Activated CD4-positive, alpha-beta memory T cell treated with anti-CD3 and anti-CD28 coated beads, Interleukin-2, amount 10 ng/mL, durations not matched to agents 7 days and 5 days (primary cell): ENCODE measurements at regions not wholly inside any gene's neighbourhood (a gene's known extent, or its start where the extent isn't known, plus 50 kb on each side); places are given as distances from the start of the nearest gene placed in this dataset.
"Not testable (repeated sequence)": the region's sequence is repeated elsewhere in the genome, so short reads cannot be mapped to it uniquely, and the experiment has no call there.

Source experiments
- CTCF ChIA-PET: fragments of 350-600 bp; sonication (Branson Sonifier 250); formaldehyde crosslinking; loops from one replicate; lab custom pipeline; 2021; ENCODE audit warnings: antibody characterized with exemption, inconsistent platforms; lab: Charles Lee
- POLR2A ChIA-PET: fragments of 350-600 bp; sonication (Branson Sonifier 250); formaldehyde crosslinking; loops from one replicate; lab custom pipeline; 2021; ENCODE audit warnings: antibody characterized with exemption; lab: Charles Lee
- DNase-seq: peaks from one replicate; pipeline ENCODE4 v3.0.0-alpha.2; 2020
- H3K27ac Mint-ChIP-seq: one replicate; pipeline ENCODE4 v1.8.0; 2021; ENCODE audit warnings: mild to moderate bottlenecking, mixed read lengths
- H3K27me3 Mint-ChIP-seq: one replicate; pipeline ENCODE4 v1.8.0; 2021; ENCODE audit warnings: mixed read lengths
- H3K36me3 Mint-ChIP-seq: one replicate; pipeline ENCODE4 v1.8.0; 2021; ENCODE audit warnings: low read depth, mixed read lengths
- H3K4me1 Mint-ChIP-seq: one replicate; pipeline ENCODE4 v1.8.0; 2021; ENCODE audit warnings: mixed read lengths
- H3K4me3 Mint-ChIP-seq: one replicate; pipeline ENCODE4 v1.8.0; 2021; ENCODE audit warnings: mild to moderate bottlenecking, mixed read lengths
- H3K9me3 Mint-ChIP-seq: one replicate; pipeline ENCODE4 v1.8.0; 2021; ENCODE audit warnings: mixed read lengths

DNA sequence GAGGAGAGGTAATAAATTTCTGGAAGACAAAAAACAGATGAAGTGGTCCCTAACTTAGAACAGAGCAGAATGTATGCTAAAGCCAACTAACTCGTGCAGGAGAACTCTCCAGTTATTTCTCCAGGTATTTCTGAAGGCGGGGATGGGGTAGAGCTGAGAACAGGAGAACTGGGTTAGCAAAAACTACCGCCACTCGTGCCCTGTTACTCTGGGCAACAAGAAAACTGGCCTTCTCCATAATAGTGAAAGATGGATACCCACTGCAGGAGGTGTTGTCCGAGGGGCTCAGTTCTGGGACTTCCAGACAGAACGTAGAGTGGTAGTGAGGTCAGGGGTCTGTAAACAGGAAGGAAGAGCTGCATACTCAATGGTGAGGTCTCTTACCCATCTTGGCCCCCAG lies 187.3 kb upstream of the FRMD6 start:
- no peak overlapping the region for H3K4me3 Mint-ChIP-seq
- no peaks in the 10 kb centered on the region for H3K36me3 Mint-ChIP-seq
- H3K9me3 Mint-ChIP-seq: no peaks in the 10 kb centered on the region
- POLR2A ChIA-PET: no interaction called here
- no peak for DNase-seq
- no peaks in the 10 kb centered on the region for H3K27me3 Mint-ChIP-seq
- H3K27ac Mint-ChIP-seq: no peak overlapping the region
- no peaks in the 10 kb centered on the region for H3K4me1 Mint-ChIP-seq
- CTCF ChIA-PET: no interaction called here

DNA sequence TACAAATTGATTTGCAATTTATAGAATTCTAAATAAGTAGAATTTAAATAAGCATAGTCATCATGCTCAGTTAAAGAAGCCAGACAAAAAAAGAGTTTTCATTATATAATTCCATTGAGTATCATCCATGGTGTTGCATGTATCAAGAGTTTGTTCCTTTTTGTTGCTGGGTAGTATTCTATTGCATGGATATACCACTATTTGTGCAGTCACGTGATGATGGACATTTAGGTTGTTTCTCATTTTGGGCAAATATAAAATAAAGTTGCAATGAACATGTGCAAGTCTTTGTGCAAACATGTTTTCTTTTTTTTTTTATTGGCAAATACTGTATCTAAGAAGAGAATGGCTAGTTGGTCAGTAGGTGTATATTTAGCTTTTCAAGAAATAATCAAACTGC lies 186.2 kb upstream of the FRMD6 start:
- H3K27me3 Mint-ChIP-seq: no peaks in the 10 kb centered on the region
- POLR2A ChIA-PET: no interaction called here
- no peaks in the 10 kb centered on the region for H3K36me3 Mint-ChIP-seq
- no peaks in the 10 kb centered on the region for H3K9me3 Mint-ChIP-seq
- H3K27ac Mint-ChIP-seq: no peak overlapping the region
- DNase-seq: no peak
- no peaks in the 10 kb centered on the region for H3K4me1 Mint-ChIP-seq
- CTCF ChIA-PET: no interaction called here
- H3K4me3 Mint-ChIP-seq: no peak overlapping the region

DNA sequence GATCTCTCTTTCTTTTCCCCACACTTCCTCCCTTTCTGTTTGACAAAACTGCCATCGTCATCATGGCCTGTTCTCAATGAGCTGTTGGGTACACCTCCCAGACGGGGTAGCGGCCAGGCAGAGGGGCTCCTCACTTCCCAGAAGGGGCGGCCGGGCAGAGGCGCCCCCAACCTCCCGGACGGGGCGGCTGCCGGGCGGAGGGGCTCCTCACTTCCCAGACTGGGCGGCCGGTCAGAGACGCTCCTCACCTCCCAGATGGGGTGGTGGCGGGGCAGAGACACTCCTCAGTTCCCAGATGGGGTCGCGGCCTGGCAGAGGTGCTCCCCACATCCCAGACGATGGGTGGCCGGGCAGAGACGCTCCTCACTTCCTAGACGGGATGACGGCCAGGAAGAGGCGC lies 184.3 kb upstream of the FRMD6 start:
- POLR2A ChIA-PET, DNase-seq, H3K27me3 Mint-ChIP-seq, CTCF ChIA-PET, H3K4me3 Mint-ChIP-seq, H3K36me3 Mint-ChIP-seq, H3K4me1 Mint-ChIP-seq, H3K27ac Mint-ChIP-seq, H3K9me3 Mint-ChIP-seq: not testable (repeated sequence)

DNA sequence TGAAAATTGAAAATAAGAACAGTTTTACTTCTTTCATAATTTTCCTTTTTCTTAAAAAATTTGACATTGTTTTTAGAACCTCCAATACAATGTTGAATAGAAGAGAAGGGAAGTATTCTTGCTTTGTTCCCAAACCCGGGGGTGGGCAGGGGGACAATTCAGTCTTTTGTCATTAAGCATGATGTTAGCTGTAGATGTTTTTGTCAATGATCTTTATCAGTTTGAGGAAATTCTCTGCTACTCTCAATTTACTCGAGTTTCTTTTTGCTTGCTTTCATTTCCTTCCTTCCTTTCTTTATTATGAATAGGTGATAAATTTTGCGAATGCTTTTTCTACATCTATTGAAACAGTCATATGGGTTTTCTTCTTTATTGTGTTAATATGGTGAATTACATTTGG lies 183.2 kb upstream of the FRMD6 start:
- Mint-ChIP-seq H3K27me3 (no peaks in the 10 kb centered on the region), H3K36me3 (no peaks in the 10 kb centered on the region), H3K9me3 (no peaks in the 10 kb centered on the region), H3K4me1 (no peaks in the 10 kb centered on the region), H3K4me3 (no peak overlapping the region), H3K27ac (no peak overlapping the region)
- DNase-seq: no peak
- ChIA-PET POLR2A (no interaction called here), CTCF (no interaction called here)

DNA sequence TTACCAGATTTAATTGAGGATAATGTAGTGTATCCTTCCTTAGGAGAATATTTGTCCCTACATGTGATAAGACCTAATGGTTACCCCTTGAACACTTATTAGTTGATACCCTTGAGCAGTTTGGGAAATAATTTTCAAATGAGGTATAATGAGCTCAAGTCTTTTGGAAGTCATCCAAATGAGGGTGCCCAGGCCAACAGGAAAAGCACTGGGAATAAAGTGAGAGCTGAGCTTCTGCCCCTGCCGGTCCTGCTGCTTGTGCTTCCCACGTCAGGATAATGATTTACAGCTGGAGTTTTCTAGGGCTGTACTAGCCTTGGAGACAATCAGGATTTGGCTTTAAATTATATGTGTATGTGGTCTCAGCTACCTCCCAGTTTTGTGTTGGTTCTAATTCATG lies 178.8 kb upstream of the FRMD6 start:
- no peaks in the 10 kb centered on the region for H3K4me1 Mint-ChIP-seq
- peaks cover 11% of the 10 kb centered on the region for H3K27me3 Mint-ChIP-seq
- no peak for DNase-seq
- H3K36me3 Mint-ChIP-seq: no peaks in the 10 kb centered on the region
- no peak overlapping the region for H3K4me3 Mint-ChIP-seq
- no peaks in the 10 kb centered on the region for H3K9me3 Mint-ChIP-seq
- POLR2A ChIA-PET: no interaction called here
- CTCF ChIA-PET: no interaction called here
- no peak overlapping the region for H3K27ac Mint-ChIP-seq

DNA sequence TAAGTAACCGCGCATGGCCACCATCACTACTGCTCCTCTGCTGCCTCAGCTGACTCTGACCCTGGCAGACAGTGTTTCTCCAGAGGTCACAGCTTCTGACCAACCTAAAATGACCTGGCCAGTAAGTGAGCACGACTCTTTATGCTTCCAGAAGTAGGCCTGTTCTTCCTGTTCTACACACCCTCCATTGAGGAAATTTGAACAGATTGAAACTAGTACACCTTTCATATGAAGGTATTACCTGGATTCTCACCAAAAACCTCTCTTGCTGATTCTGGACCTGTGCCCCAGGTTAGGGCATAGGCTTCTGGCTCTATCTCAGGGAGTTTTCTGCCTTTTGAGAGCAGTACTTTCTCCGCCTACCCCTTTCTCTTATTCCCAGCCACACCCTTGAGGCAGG lies 178.4 kb upstream of the FRMD6 start:
- peaks cover 11% of the 10 kb centered on the region for H3K27me3 Mint-ChIP-seq
- ChIA-PET POLR2A (no interaction called here), CTCF (no interaction called here)
- DNase-seq: no peak
- no peaks in the 10 kb centered on the region for H3K36me3 Mint-ChIP-seq
- no peaks in the 10 kb centered on the region for H3K4me1 Mint-ChIP-seq
- no peaks in the 10 kb centered on the region for H3K9me3 Mint-ChIP-seq
- no peak overlapping the region for H3K4me3 Mint-ChIP-seq
- no peak overlapping the region for H3K27ac Mint-ChIP-seq

DNA sequence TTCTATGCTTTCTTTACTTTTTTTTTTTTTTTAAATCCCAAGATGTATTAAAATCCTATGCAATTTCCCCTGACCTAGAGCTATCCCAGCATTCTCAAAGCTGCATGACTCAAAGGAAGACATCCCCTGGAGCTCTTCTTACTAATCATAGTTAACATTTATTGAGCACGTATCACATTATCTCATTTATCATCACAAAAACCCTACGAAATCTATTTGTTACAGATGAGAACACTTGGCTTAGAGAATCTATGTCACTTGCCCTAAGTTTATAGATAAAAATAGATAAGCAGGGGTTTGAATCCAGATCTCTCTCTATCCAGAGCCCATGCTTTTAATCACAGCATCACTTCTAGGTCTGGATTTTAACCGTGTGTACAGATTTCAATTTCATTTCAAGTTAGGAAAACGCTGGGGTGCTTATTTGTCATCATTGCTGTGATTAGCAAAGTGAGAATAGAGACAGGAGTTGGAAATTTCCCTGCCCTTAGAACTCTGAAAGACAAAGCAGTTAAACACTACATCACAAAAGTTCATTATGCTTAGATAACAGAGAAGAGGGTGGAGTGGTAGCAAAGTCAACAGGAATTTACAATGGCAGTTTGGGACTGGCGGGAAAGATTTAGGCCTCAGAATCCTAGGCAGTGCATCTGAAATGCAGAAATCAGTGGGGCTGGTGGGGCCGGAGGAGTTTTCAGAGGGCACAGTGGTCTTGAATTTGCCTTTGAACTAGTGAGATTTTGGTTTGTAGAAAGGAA lies 177.7 kb upstream of the FRMD6 start:
- Mint-ChIP-seq H3K9me3 (no peaks in the 10 kb centered on the region), H3K4me3 (no peak overlapping the region), H3K4me1 (no peaks in the 10 kb centered on the region), H3K36me3 (no peaks in the 10 kb centered on the region), H3K27me3 (peaks cover 11% of the 10 kb centered on the region), H3K27ac (no peak overlapping the region)
- POLR2A ChIA-PET: no interaction called here
- CTCF ChIA-PET: no interaction called here
- DNase-seq: no peak

DNA sequence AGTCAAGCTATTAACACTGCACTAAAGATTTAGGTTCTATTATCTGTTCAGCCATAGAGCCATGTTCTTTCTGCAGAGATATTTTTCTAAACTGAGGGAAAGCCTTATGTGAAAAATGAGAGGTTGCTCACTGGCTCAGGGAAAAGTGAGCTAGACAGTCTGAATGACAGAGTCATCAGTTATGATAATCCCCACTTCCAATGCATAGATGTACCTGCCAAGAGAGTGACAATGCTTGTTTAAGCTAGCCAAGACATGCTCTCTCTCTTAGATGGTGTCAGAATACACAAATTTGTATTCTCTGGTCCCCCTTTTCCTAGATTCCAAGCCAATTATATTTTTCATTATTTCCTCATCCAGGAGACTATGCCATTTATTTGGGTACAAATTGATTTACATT lies 176.9 kb upstream of the FRMD6 start:
- H3K9me3 Mint-ChIP-seq: no peaks in the 10 kb centered on the region
- peaks cover 11% of the 10 kb centered on the region for H3K27me3 Mint-ChIP-seq
- ChIA-PET POLR2A (no interaction called here), CTCF (no interaction called here)
- no peak for DNase-seq
- no peak overlapping the region for H3K27ac Mint-ChIP-seq
- H3K4me1 Mint-ChIP-seq: no peaks in the 10 kb centered on the region
- no peaks in the 10 kb centered on the region for H3K36me3 Mint-ChIP-seq
- H3K4me3 Mint-ChIP-seq: no peak overlapping the region

DNA sequence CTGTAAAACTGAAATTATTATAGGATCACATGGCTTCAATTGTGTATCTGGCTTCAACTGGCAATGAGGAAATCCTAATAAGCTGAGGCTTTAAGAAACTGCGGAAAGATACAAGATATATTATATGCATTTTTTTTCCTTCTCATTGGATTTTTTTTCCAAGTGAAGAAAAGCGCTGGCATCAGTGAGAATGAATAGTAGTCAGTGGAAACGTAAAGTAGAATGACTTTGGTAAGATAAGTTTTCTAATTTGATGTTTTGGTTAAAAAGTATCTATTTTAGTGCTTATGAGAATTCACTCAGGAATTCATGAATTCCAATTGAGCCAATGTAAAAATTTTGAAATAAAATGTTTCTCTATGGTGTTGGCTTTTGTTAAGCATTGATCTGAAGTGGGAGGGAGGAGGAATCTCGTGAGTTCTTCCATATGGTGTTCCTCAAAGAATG lies 173.5 kb upstream of the FRMD6 start:
- Mint-ChIP-seq H3K27ac (no peak overlapping the region), H3K4me1 (no peaks in the 10 kb centered on the region), H3K9me3 (no peaks in the 10 kb centered on the region), H3K4me3 (no peak overlapping the region), H3K27me3 (peaks cover 11% of the 10 kb centered on the region), H3K36me3 (no peaks in the 10 kb centered on the region)
- no peak for DNase-seq
- CTCF ChIA-PET: no interaction called here
- POLR2A ChIA-PET: no interaction called here

DNA sequence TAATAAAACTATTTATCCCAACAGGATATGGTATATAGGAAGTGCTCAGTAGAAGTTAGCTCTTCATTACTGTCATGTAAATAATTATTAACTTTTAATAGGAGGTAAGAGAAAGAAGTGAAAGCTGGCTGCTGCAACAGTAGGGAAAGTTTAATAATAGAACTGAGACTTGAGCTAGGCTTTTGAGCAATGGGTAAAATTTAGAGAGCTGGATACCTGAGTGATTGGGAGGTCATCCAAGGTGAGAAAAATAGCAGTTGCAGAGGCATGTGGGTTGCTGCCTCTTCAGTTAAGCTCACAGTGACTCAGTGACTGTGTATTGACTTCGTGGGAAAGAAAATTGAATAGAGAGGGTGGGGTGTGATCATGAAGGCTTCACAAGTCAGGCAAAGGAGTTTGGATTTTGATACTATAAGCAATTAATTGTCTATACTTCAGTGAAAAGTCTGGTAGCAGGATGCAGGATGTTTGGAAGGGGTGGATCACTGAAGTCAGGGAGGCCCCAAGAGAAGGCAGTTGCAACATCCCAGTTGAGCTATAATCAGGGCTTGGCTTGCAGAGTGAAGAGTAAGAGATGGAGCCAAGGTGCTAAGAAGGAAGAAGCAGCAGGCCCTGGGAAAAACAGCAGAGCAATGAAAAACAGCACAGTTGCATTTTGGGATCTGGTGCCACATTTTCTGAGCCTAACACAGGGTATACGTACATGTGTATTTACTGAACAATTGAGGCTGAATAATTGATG lies 172.0 kb upstream of the FRMD6 start:
- H3K27ac Mint-ChIP-seq: no peak overlapping the region
- no peaks in the 10 kb centered on the region for H3K36me3 Mint-ChIP-seq
- ChIA-PET POLR2A (no interaction called here), CTCF (no interaction called here)
- H3K4me1 Mint-ChIP-seq: no peaks in the 10 kb centered on the region
- H3K27me3 Mint-ChIP-seq: peaks cover 7% of the 10 kb centered on the region
- H3K9me3 Mint-ChIP-seq: no peaks in the 10 kb centered on the region
- no peak for DNase-seq
- H3K4me3 Mint-ChIP-seq: no peak overlapping the region

DNA sequence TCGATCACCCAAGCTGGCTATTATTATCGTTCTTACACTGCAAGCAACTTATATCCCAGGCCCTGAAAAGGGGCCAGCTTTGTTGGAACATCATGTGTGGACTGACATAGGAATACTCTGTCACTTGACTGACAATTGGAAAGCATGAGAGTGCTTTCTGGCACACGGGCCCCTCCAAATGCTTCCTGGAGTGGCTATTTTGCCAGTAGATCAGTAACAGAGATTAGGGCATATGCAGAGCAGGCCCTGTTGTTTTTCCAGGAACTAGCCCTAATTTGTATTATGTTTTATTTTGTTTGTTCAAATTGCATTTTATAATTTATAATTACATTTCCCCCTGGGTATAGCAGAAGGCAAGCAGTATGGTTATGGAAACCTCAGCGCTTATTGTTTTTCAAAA lies 170.1 kb upstream of the FRMD6 start:
- ChIA-PET CTCF (no interaction called here), POLR2A (no interaction called here)
- DNase-seq: no peak
- Mint-ChIP-seq H3K9me3 (no peaks in the 10 kb centered on the region), H3K27me3 (peaks cover 4% of the 10 kb centered on the region), H3K4me3 (no peak overlapping the region), H3K36me3 (no peaks in the 10 kb centered on the region), H3K27ac (no peak overlapping the region), H3K4me1 (no peaks in the 10 kb centered on the region)

DNA sequence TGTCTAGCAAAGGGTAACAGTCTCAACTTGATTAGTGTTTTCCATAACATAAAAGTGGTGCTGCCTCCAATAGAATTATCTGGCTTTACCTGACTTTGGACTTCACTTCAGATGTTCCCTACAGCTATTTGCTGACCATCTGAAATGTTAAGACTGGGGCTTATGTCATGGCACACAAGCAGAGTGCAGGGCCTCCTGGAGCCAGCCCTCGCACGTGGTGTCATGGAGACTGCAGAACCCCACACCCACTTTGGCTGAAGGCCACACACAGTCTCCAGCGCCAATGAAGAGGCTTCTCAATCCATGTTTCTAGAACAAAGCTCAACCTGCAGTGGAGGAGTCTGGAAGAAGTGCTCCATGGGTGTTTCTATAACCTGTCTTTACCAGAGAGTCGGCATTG lies 169.6 kb upstream of the FRMD6 start:
- Mint-ChIP-seq H3K27me3 (no peaks in the 10 kb centered on the region), H3K4me3 (no peak overlapping the region), H3K4me1 (no peaks in the 10 kb centered on the region), H3K9me3 (no peaks in the 10 kb centered on the region), H3K27ac (no peak overlapping the region), H3K36me3 (no peaks in the 10 kb centered on the region)
- ChIA-PET POLR2A (no interaction called here), CTCF (no interaction called here)
- no peak for DNase-seq

DNA sequence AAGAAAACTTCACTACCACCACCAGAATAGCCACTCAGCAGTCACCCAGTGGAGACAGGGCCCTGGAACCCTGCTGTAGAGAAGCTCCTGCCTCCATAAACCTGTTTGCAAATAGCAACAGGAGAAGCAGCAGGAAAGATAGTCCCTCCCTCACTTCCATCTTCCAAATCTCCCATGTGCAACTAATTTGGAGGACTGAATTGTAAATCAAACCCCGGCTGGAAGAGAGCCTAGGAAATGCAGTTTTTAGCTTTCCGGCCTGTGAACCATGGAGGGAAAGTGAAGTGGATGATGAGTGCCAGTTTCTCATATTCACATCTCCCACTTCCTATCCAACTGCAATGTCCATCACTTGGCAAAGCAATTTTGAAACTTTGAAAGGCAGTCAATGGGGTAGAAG lies 167.2 kb upstream of the FRMD6 start:
- Mint-ChIP-seq H3K27ac (no peak overlapping the region), H3K4me1 (no peaks in the 10 kb centered on the region), H3K27me3 (peaks cover 3% of the 10 kb centered on the region), H3K36me3 (no peaks in the 10 kb centered on the region), H3K9me3 (no peaks in the 10 kb centered on the region), H3K4me3 (no peak overlapping the region)
- ChIA-PET CTCF (no interaction called here), POLR2A (no interaction called here)
- DNase-seq: no peak

DNA sequence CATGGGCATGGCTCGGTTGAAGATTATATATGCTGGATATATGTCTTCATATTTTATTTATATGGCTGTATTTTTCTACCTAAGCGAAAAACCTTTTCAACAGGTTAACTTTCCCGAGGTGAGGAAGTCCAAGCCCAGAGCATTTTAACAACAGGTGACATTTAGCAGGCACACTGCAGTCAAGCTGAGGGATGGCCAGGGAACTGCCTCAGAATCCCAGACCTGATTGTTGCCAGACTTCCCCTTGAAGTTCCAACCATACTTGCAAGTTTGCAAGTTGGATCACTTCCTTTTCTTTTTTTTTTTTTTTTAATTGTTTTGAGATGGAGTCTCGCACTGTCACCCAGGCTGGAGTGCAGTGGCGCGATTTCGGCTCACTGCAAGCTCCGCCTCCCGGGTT lies 166.0 kb upstream of the FRMD6 start:
- Mint-ChIP-seq H3K4me1 (no peaks in the 10 kb centered on the region), H3K9me3 (no peaks in the 10 kb centered on the region), H3K4me3 (no peak overlapping the region), H3K27me3 (peaks cover 3% of the 10 kb centered on the region), H3K27ac (no peak overlapping the region), H3K36me3 (no peaks in the 10 kb centered on the region)
- DNase-seq: no peak
- ChIA-PET CTCF (no interaction called here), POLR2A (no interaction called here)
